H7 (cell line): ENCODE measurements at regions not wholly inside any gene's neighbourhood (a gene's known extent, or its start where the extent isn't known, plus 50 kb on each side); places are given as distances from the start of the nearest gene placed in this dataset.

Experiments used
- DNase-seq: peaks from one replicate; pipeline ENCODE4 v3.0.0; 2012
- H3K27me3 ChIP-seq: 2 replicates; pipeline ENCODE4 v1.6.0; 2011; ENCODE audit warnings: mild to moderate bottlenecking, low read length; ENCODE audit not compliant: control insufficient read depth, insufficient read depth
- H3K36me3 ChIP-seq: replicated peaks from 2 replicates; pipeline ENCODE4 v1.5.1; 2011; ENCODE audit warnings: low read length; ENCODE audit not compliant: control insufficient read depth, insufficient read depth
- H3K4me3 ChIP-seq: 2 replicates; pipeline ENCODE4 v1.5.1; 2011; ENCODE audit warnings: low read depth, mild to moderate bottlenecking, control low read depth, low read length, moderate library complexity; ENCODE audit not compliant: insufficient read depth

DNA sequence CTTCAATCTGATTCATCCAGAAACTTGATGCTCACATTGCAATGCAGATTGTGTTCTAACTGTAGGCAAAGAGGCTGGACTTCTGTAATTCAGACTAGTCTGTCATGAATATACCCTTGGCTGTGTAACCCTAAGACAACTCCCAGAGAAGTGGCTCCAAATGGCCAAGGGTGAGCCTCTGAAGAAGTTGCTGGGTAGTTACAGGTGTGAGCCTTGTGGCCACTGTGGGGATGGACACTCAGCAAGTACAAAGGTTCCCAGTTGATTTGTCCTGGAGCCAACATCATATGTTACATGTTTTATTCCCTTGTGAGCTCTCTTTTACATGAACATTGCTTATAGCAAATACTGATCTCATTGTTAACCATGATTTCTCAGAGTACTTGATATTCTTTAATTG, 94.8 kb upstream of the KCNJ3 start:
- no peaks in the 10 kb centered on the region for H3K27me3 ChIP-seq
- H3K4me3 ChIP-seq: no peak overlapping the region
- DNase-seq: no peak
- H3K36me3 ChIP-seq: no peaks in the 10 kb centered on the region

DNA sequence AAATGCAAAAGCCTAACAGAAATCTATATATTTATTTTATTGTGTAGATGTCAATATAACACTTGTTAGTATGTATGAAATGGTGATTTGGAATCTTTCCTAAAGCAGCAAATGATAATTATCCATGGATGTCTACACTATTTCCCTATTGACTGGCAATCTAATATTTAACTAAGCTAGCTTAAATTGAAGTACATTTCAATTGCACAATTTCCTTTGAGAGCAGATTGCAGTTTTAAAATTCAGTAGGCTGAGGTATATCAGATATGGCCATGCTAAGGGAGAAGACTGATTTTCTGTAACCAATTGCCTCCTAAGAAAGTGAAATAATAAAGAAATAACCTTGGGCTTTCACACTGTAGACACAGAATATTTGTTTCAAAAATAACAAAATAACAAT, 90.1 kb upstream of the KCNJ3 start:
- H3K36me3 ChIP-seq: no peaks in the 10 kb centered on the region
- H3K4me3 ChIP-seq: no peak overlapping the region
- no peak for DNase-seq
- no peaks in the 10 kb centered on the region for H3K27me3 ChIP-seq

DNA sequence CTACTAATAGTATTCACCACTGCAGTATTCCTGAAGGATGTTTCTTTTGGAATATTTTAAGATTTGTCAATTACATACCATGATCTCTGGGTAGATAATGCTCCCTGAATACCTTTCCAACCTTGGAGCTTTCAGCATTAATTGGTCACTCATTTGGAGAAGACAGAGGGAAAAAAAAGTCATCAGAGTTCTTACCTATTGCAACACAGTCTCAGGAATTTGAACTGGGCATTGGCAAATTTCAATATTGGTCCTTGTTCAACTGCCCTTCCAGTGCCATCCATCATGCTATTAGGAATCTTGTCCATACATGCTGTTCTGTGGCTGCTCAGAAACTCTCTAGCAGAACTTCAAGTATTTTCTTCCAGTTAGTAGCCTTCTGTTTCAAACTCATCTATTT, 83.6 kb upstream of the KCNJ3 start:
- H3K4me3 ChIP-seq: no peak overlapping the region
- H3K27me3 ChIP-seq: no peaks in the 10 kb centered on the region
- H3K36me3 ChIP-seq: no peaks in the 10 kb centered on the region
- DNase-seq: no peak

DNA sequence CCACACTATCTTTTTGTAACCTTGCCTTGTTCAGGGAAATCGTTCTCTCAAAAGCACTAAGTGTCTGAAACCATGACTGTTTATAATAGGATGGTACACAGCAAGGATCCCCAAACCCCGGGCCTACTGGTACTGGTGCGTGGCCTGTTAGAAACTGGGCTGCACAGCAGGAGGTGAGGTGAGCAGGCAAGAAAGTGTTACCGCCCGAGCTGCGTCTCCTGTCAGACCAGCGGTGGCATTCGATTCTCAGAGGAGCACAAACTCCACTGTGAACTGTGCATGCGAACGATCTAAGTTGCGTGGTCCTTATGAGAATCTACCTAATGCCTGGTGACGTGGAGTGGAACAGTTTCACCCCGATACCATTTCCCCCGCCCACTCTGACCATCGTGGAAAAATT, 81.8 kb upstream of the KCNJ3 start:
- H3K4me3 ChIP-seq: no peak overlapping the region
- no peak for DNase-seq

DNA sequence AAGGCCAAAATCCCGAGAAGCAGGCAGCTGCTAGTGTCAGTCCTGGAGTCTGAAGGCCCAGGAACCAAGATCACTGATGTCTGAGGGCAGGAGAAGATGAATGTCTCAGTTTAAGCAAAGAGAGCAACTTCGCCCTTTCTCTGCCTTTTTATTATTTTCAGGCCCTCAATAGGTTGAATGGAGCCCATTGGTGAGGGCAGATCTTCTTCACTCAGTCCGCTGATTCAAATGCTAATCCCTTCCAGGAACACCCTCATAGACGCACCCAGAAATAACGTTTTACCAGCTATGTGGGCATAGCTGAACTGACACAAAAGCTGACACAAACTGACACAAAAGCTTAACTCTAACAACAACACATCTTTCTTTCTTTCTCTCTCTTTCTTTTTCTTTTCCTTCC, 78.0 kb upstream of the KCNJ3 start:
- no peak for DNase-seq
- Histone ChIP-seq H3K27me3 (no peaks in the 10 kb centered on the region), H3K4me3 (no peak overlapping the region), H3K36me3 (no peaks in the 10 kb centered on the region)

More for the DNA sequence above, 81.8 kb upstream of the KCNJ3 start:
- Histone ChIP-seq H3K36me3 (no peaks in the 10 kb centered on the region), H3K27me3 (no peaks in the 10 kb centered on the region)

DNA sequence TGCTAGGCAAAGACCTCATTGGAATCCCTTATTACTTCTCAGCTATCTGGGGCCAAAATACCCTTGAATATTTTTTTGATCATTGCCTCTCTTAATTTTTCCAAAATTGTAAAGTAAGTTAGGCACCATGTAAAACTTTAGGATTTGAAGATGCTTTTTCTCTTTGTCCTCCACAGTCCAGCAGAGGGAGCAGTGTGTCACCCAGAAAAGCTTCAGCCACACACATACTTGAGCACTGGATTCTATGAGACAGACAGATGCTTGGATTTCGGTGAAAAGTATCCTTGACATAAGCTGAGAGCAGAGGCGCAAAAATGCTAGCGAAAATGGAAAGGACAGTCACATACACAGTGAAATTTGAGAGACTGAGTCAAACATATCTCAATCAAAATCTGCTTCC, 74.7 kb upstream of the KCNJ3 start:
- Histone ChIP-seq H3K36me3 (no peaks in the 10 kb centered on the region), H3K27me3 (no peaks in the 10 kb centered on the region), H3K4me3 (no peak overlapping the region)
- peak; percentile 10 for DNase-seq

DNA sequence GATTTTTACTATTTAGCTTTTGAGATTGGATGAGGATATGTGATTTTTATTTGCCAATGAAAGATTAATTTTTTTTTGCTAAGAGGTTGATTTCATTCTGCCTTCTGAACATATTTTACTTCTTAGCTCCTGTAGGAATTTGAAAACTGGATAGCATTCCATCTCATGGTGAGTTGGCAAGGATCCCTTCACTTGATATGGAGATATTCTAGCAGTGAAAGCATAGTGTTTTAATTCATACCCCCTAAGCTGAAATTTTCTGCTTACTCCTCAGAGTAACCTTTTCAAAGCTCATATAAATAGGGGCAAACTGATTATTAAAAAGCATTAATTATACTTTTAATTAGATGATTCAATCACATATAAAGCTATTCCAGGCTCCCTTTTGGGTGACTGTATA, 61.0 kb upstream of the KCNJ3 start:
- Histone ChIP-seq H3K36me3 (no peaks in the 10 kb centered on the region), H3K27me3 (no peaks in the 10 kb centered on the region), H3K4me3 (no peak overlapping the region)
- DNase-seq: no peak

DNA sequence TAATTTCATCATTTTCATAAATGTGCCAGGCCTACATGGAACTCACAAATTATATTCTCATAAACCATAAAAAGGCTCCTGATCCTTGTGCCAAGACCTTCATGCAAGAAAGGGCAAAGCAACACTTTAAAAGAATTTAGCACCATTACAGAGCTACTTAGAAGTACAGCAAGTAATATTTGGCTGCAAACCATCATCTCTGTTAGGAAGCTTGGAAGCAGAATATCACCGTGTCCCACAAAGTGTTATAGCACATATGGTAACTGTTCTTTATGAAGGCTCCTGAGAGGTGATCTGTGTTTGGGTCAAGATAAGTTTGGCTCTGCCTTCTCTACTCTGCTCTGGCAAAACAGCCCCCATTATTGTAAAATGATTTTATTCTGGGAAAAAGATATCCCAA, 59.7 kb upstream of the KCNJ3 start:
- Histone ChIP-seq H3K4me3 (no peak overlapping the region), H3K36me3 (no peaks in the 10 kb centered on the region), H3K27me3 (no peaks in the 10 kb centered on the region)
- DNase-seq: no peak

DNA sequence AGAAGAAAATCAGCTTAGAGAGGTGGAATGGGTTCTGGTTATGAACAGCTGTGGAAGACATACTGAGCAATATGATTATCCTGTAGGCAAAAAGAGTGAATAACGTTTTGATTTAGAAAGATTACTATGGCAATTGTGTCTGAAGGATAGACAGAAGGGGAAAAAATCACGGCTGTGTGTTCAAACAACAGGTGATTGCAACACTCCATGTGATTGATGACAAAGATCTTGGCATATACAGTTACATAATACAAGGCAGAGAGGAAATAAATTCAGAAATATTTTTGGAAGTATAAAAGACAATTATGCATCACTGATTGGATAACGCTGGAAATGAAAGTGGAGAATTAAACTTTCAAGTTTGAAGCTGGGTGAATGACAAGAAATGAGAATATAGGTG, 58.5 kb upstream of the KCNJ3 start:
- Histone ChIP-seq H3K36me3 (no peaks in the 10 kb centered on the region), H3K27me3 (no peaks in the 10 kb centered on the region), H3K4me3 (no peak overlapping the region)
- DNase-seq: no peak
